Forelimb muscle (tissue), 1 donor: ENCODE measurements at regions not wholly inside any gene's neighbourhood (a gene's known extent, or its start where the extent isn't known, plus 50 kb on each side); places are given as distances from the start of the nearest gene placed in this dataset.

ENCODE experiments used
- DNase-seq: peaks from one replicate; pipeline ENCODE4 v3.0.0-alpha.2; 2013; ENCODE audit warnings: low read depth

- no peak for DNase-seq
Measured at GRCh38 chr18:54769526-54770464, 58.5 kb upstream of the RAB27B start.

DNA sequence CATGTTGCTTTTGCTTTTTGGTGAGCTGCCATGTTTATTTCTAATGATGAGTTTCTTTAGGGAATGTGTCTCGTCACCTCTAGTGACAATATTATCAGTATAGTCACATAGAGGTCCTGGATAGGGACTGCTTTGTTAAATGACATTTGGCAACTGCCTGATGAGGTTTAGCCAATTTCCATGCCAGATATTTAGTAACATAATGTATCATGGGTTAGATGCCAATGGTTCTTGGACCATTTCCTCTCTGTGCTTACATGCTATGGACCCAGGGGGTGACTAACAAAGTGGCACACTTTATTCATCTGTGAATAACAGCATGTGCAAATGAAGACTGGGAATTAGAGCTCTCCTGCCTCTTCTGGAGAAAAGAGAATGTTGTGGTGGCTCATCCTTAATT lies 56.2 kb upstream of the RAB27B start:
- DNase-seq = peak; percentile 8

GRCh38 chr18:54774423-54774822 lies 53.9 kb upstream of the RAB27B start:
- DNase-seq = no peak

DNA sequence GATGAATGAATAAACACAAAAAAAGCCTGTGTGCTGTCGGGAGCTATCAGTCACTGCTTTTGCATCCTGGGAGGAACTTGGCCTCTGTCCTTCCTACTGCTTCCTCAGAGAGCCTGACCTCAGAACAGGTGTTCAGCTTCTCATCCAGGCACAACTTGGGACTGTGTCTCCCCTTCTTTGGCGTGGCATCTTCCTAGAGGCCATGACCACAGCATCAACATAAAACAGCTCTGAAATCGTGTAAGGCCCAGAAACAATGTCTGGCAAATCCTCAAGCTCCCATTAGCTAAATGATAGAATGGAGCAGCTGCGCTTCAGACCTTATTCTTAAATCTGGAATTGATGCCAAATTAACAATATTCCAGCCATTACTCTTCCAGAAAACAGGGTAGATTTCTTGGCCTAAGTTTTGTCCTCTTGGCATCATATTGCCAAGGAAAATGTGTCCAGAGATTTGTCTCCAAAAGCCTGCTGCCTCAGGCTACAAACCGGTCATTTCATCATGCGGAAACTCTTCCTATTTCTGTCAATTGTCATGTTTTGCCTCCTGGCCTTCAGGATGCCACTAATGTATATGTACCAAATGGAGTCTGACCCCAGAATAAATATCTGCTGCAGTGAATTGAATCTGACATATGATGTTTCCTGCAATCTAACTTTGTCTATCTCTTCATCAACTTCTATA lies 53.2 kb upstream of the RAB27B start:
- DNase-seq = peak; percentile 35

DNA sequence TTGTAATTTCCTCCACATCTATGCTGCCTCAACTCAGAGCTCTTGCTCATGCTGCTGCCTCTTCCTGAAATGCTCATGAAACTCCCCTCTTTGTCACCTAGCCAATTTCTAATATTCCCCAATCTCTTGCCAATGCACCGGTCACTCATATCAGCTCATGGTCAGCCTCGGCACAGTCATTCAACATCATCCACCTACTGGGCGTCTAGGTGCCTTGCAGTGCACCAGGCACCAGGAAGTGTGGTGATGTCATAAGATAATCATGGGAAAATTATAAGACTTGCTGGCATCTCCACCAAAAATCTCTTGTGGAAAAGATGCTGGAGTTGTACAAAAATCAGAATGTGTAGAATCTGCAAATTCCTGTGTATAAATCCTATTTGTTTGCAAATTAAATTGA lies 52.6 kb upstream of the RAB27B start:
- DNase-seq = no peak

- DNase-seq = no peak
Measured at GRCh38 chr18:54776282-54776977, 51.8 kb upstream of the RAB27B start.

DNA sequence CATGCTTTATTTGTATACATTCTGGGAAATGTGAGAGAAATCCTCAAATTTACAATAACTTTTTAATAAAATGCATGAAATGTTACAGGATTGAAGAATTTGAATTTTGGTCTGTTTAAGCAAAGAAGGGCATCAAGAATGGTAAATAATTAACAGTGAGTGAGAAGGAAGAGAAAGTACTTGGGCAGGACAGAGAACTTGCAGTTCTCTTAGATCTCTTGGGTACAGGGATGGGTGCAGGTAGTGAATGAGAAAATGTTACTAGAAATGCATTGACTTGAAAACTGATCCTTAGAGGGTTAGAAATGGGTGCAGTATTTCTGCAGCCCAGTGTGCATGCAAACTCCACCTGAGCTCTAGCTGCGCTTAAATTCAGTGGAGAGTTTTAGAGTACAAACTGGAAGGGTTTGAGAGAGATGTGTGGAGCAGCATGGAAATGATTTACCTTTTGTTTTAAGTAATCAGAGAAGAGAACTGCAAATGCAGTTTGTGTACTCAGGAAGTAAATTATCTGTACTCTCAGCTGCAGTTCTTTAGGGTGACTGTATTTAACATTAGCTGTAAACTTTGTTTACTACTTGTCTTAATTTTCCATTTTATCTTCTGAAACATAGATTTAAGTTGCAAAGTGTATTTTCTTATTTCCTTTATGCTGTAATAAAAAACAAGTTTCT lies 51.0 kb upstream of the RAB27B start:
- no peak for DNase-seq

- DNase-seq = no peak
Measured at GRCh38 chr18:54777989-54778388, 50.3 kb upstream of the RAB27B start.
